H9 (cell line): ENCODE measurements at regions not wholly inside any gene's neighbourhood (a gene's known extent, or its start where the extent isn't known, plus 50 kb on each side); places are given as distances from the start of the nearest gene placed in this dataset.

Source experiments
- DNase-seq: peaks from one replicate; pipeline ENCODE4 v3.0.0-alpha.2; 2017
- H2AFZ ChIP-seq: one replicate; pipeline ENCODE4 v1.6.1; 2013; ENCODE audit warnings: mild to moderate bottlenecking, low read length, control low read depth, moderate library complexity
- H2AK5ac ChIP-seq: 2 replicates; pipeline ENCODE4 v1.6.1; 2013; ENCODE audit warnings: low read length, control low read depth, mixed read lengths; ENCODE audit not compliant: insufficient read length
- H2BK120ac ChIP-seq: one replicate; pipeline ENCODE4 v1.6.1; 2013; ENCODE audit warnings: low read depth, mild to moderate bottlenecking, low read length, control low read depth, inconsistent platforms; ENCODE audit not compliant: poor library complexity, severe bottlenecking
- H2BK12ac ChIP-seq: 2 replicates; pipeline ENCODE4 v1.6.1; 2013; ENCODE audit warnings: low read length, control low read depth, mixed read lengths, low read depth; ENCODE audit not compliant: insufficient read length
- H2BK15ac ChIP-seq: 2 replicates; pipeline ENCODE4 v1.6.1; 2013; ENCODE audit warnings: low read depth, low read length, control low read depth
- H2BK20ac ChIP-seq: one replicate; pipeline ENCODE4 v1.6.1; 2013; ENCODE audit warnings: low read depth, mild to moderate bottlenecking, low read length, control low read depth, inconsistent platforms; ENCODE audit not compliant: poor library complexity, severe bottlenecking
- H2BK5ac ChIP-seq: 2 replicates; pipeline ENCODE4 v1.6.1; 2013; ENCODE audit warnings: low read length, control low read depth, mixed read lengths; ENCODE audit not compliant: insufficient read length
- H3K14ac ChIP-seq: 2 replicates; pipeline ENCODE4 v1.6.1; 2013; ENCODE audit warnings: low read length, control low read depth; ENCODE audit not compliant: insufficient read depth
- H3K18ac ChIP-seq: 2 replicates; pipeline ENCODE4 v1.6.1; 2013; ENCODE audit warnings: low read depth, mild to moderate bottlenecking, mixed read lengths, low read length, control low read depth; ENCODE audit not compliant: insufficient read length
- H3K23ac ChIP-seq: 2 replicates; pipeline ENCODE4 v1.6.1; 2013; ENCODE audit warnings: low read length, control low read depth, mixed read lengths, low read depth; ENCODE audit not compliant: insufficient read length
- H3K23me2 ChIP-seq: 2 replicates; pipeline ENCODE4 v1.6.1; 2013; ENCODE audit warnings: low read depth, mild to moderate bottlenecking, mixed read lengths, low read length, control low read depth; ENCODE audit not compliant: insufficient read length, poor library complexity, severe bottlenecking
- H3K27ac ChIP-seq: 2 replicates; pipeline ENCODE4 v1.5.1; 2013; ENCODE audit warnings: low read length, control low read depth, mixed read lengths, low read depth; ENCODE audit not compliant: insufficient read length
- H3K27me3 ChIP-seq: 2 replicates; pipeline ENCODE4 v1.6.1; 2013; ENCODE audit warnings: low read length, control low read depth, inconsistent platforms; ENCODE audit not compliant: insufficient read depth
- H3K4ac ChIP-seq: 2 replicates; pipeline ENCODE4 v1.6.1; 2013; ENCODE audit warnings: low read depth, mild to moderate bottlenecking, control low read depth, inconsistent platforms, low read length, moderate library complexity
- H3K4me1 ChIP-seq: 2 replicates; pipeline ENCODE4 v1.6.1; 2013; ENCODE audit warnings: low read length, control low read depth, inconsistent platforms; ENCODE audit not compliant: insufficient read depth
- H3K4me2 ChIP-seq: 2 replicates; pipeline ENCODE4 v1.6.1; 2013; ENCODE audit warnings: low read length, control low read depth, mixed read lengths; ENCODE audit not compliant: insufficient read length, insufficient read depth
- H3K56ac ChIP-seq: 2 replicates; pipeline ENCODE4 v1.6.1; 2013; ENCODE audit warnings: low read depth, mild to moderate bottlenecking, mixed read lengths, low read length, control low read depth; ENCODE audit not compliant: insufficient read length
- H3K79me1 ChIP-seq: 2 replicates; pipeline ENCODE4 v1.6.1; 2013; ENCODE audit warnings: low read depth, mild to moderate bottlenecking, moderate library complexity, low read length, control low read depth, inconsistent platforms; ENCODE audit not compliant: insufficient read depth, poor library complexity, severe bottlenecking
- H3K79me2 ChIP-seq: 2 replicates; pipeline ENCODE4 v1.6.1; 2013; ENCODE audit warnings: low read length, control low read depth, inconsistent platforms; ENCODE audit not compliant: insufficient read depth
- H3K9ac ChIP-seq: 2 replicates; pipeline ENCODE4 v1.6.1; 2013; ENCODE audit warnings: low read length, control low read depth, mixed read lengths; ENCODE audit not compliant: insufficient read length; ENCODE audit errors: extremely low read depth
- H3K9me3 ChIP-seq: one replicate; pipeline ENCODE4 v1.6.1; 2013; ENCODE audit warnings: low read depth, low read length, inconsistent platforms; ENCODE audit not compliant: control insufficient read depth
- H3T11ph ChIP-seq: one replicate; pipeline ENCODE4 v1.6.1; 2013; ENCODE audit warnings: mild to moderate bottlenecking, low read length, control low read depth, inconsistent platforms
- H4K20me1 ChIP-seq: one replicate; pipeline ENCODE4 v1.6.1; 2013; ENCODE audit not compliant: control insufficient read depth, insufficient read length, insufficient read depth
- H4K5ac ChIP-seq: 2 replicates; pipeline ENCODE4 v1.6.1; 2013; ENCODE audit warnings: low read depth, mild to moderate bottlenecking, mixed read lengths, low read length, control low read depth; ENCODE audit not compliant: insufficient read length
- H4K8ac ChIP-seq: replicated peaks from 2 replicates; pipeline ENCODE4 v1.6.1; 2013; ENCODE audit warnings: low read length, control low read depth, mixed read lengths, low read depth; ENCODE audit not compliant: insufficient read length
- H4K91ac ChIP-seq: 2 replicates; pipeline ENCODE4 v1.6.1; 2013; ENCODE audit warnings: low read depth, mild to moderate bottlenecking, moderate library complexity, mixed read lengths, low read length, control low read depth; ENCODE audit not compliant: insufficient read length
- H3K27ac Mint-ChIP-seq, 3 experiments: 2 replicates in 2 of 3; 3 replicates in 1 of 3; pipeline ENCODE4 v1.8.0; 2020 to 2021; ENCODE audit warnings: mixed read lengths in 3 of 3, mild to moderate bottlenecking in 1 of 3, moderate library complexity in 1 of 3
- H3K27me3 Mint-ChIP-seq: 2 replicates; pipeline ENCODE4 v1.8.0; 2021; ENCODE audit warnings: low read depth, mild to moderate bottlenecking, moderate library complexity, mixed read lengths
- H3K36me3 Mint-ChIP-seq, 3 experiments: 2 replicates in 2 of 3; 3 replicates in 1 of 3; pipeline ENCODE4 v1.8.0; 2020 to 2021; ENCODE audit warnings: low read depth in 3 of 3, mixed read lengths in 3 of 3; ENCODE audit not compliant: insufficient read depth in 1 of 3
- H3K4me1 Mint-ChIP-seq, 2 experiments: 2 replicates each; pipeline ENCODE4 v1.8.0; 2020; ENCODE audit warnings: mixed read lengths in 2 of 2
- H3K4me3 Mint-ChIP-seq, 2 experiments: 2 replicates in 1 of 2; 3 replicates in 1 of 2; pipeline ENCODE4 v1.8.0; 2020 to 2021; ENCODE audit warnings: mild to moderate bottlenecking in 2 of 2, mixed read lengths in 2 of 2, moderate library complexity in 1 of 2
- H3K9me3 Mint-ChIP-seq, 2 experiments: 2 replicates in 1 of 2; 3 replicates in 1 of 2; pipeline ENCODE4 v1.8.0; 2020; ENCODE audit warnings: mild to moderate bottlenecking in 2 of 2, mixed read lengths in 2 of 2, moderate library complexity in 1 of 2
- CTCF ChIP-seq: fragments of 200-600 bp; sonication (generic); conservative IDR thresholded peaks from 3 replicates; pipeline ENCODE4 v1.8.0; 2021; ENCODE audit warnings: antibody characterized with exemption, mild to moderate bottlenecking
- WGBS: extraction: QIAGEN DNeasy Blood & Tissue Kit; methylation state at CpG from one replicate; pipeline ENCODE4 v1.1.7; 2013; ENCODE audit warnings: missing lambda C conversion rate, low lambda C conversion rate, mixed read lengths; ENCODE audit not compliant: insufficient read length; ENCODE audit errors: extremely low coverage; 5-methylcytosine and 5-hydroxymethylcytosine counted together

- no peak overlapping the region for H3K4me3 Mint-ChIP-seq
These were observed 298.7 kb upstream of the TCF21 start for GRCh38 chr6:133590196-133590595.

More at GRCh38 chr6:133590196-133590595, 298.7 kb upstream of the TCF21 start:
- Histone ChIP-seq H4K5ac (no peak overlapping the region), H3K27ac (no peak overlapping the region), H3K79me1 (no peaks in the 10 kb centered on the region), H3K18ac (no peak overlapping the region), H3K27me3 (no peaks in the 10 kb centered on the region), H3K23ac (no peak overlapping the region), H3K23me2 (no peaks in the 10 kb centered on the region), H3K79me2 (no peaks in the 10 kb centered on the region), H2BK20ac (no peak overlapping the region), H2AK5ac (no peak overlapping the region), H3K14ac (no peak overlapping the region), H3T11ph (no peak overlapping the region), H2BK5ac (no peak overlapping the region), H2BK12ac (no peak overlapping the region), H2BK15ac (no peak overlapping the region), H3K4ac (no peak overlapping the region), H3K9ac (no peak overlapping the region), H3K9me3 (no peaks in the 10 kb centered on the region), H4K20me1 (no peaks in the 10 kb centered on the region), H2BK120ac (no peak overlapping the region), H2AFZ (no peak overlapping the region), H3K4me2 (no peak overlapping the region), H3K56ac (no peak overlapping the region), H3K4me1 (no peaks in the 10 kb centered on the region), H4K8ac (no peak overlapping the region), H4K91ac (no peak overlapping the region)
- Mint-ChIP-seq H3K4me1 (no peaks in the 10 kb centered on the region), H3K9me3 (no peaks in the 10 kb centered on the region), H3K27me3 (no peaks in the 10 kb centered on the region), H3K36me3 (no peaks in the 10 kb centered on the region), H3K27ac (no peak overlapping the region)
- DNase-seq = no peak
- TF ChIP-seq CTCF = no peak
- no CpG with 5 or more reads among the region's 5 CpGs for WGBS
